ENCODE measurements at regions not wholly inside any gene's neighbourhood (a gene's known extent, or its start where the extent isn't known, plus 50 kb on each side); places are given as distances from the start of the nearest gene placed in this dataset.
A peak's percentile ranks its signal among the peaks of the same experiment; 100 is the strongest.
"Not testable (repeated sequence)": the region's sequence is repeated elsewhere in the genome, so short reads cannot be mapped to it uniquely, and the experiment has no call there.

DNA sequence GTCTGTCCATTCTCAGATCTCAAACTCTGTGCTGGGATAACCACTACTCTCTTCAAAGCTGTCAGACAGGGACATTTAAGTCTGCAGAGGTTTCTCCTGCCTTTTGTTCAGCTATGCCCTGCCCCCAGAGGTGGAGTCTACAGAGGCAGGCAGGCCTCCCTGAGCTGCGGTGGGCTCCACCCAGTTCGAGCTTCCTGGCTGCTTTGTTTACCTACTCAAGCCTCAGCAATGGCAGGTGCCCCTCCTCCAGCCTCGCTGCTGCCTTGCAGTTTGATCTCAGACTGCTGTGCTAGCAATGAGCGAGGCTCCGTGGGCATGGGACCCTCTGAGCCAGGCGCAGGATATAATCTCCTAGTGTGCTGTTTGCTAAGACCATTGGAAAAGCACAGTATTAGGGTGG lies 53.1 kb upstream of the HUNK start:
- WGBS, 2 donors: no CpG with 5 or more reads among the region's 6 CpGs
- H3K4me3 ChIP-seq: not testable (repeated sequence)

DNA sequence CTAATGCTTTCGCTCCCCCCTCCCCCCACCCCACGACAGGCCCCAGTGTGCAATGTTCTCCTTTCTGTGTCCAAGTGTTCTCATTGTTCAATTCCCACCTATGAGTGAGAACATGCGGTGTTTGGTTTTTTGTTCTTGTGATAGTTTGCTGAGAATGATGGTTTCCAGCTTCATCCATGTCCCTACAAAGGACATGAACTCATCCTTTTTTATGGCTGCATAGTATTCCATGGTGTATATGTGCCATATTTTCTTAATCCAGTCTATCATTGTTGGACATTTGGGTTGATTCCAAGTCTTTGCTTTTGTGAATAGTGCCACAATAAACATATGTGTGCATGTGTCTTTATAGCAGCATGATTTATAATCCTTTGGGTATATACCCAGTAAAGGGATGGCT lies 58.5 kb upstream of the HUNK start:
- H3K4me1 ChIP-seq; H3K9me3 ChIP-seq; H3K27me3 ChIP-seq; H3K4me3 ChIP-seq; H3K27ac ChIP-seq; DNase-seq; intact Hi-C loops (cut with DNase I); H3K36me3 ChIP-seq: not testable (repeated sequence)
- WGBS, 2 donors: 90 to 97% methylated on average over 2 to 3 of the region's 3 CpGs

More for the DNA sequence above, 53.1 kb upstream of the HUNK start:
- intact Hi-C loops (cut with DNase I); H3K27me3 ChIP-seq; H3K36me3 ChIP-seq; H3K4me1 ChIP-seq; H3K9me3 ChIP-seq; H3K27ac ChIP-seq; DNase-seq: not testable (repeated sequence)

DNA sequence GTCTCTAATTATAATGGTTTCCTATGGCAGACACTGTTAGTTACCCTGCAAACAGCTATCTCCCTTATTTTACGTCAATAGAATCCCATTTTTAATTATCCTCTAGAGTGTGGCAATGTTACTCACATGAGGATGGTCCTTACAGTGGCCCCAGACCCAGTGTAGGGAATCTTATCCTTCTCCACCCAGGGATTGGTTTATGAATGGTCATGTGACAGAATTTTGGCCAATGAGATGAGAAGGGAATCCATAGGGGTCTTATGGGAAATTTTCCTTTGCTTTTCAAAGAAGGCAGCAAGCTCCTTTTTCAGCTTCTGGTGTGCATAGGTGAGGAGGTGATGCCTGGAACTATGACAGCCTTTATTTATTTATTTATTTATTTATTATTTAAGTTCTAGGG lies 59.0 kb upstream of the HUNK start:
- Histone ChIP-seq H3K27me3 (no peaks in the 10 kb centered on the region), H3K9me3 (no peaks in the 10 kb centered on the region), H3K4me1 (no peaks in the 10 kb centered on the region), H3K4me3 (no peak overlapping the region), H3K27ac (no peak overlapping the region), H3K36me3 (no peaks in the 10 kb centered on the region)
- WGBS, 2 donors: 88 to 100% methylated on average over 1 of the region's 1 CpG
- TF ChIP-seq POLR2A (IDR thresholded peaks at IDR 0.05): no peak
- TF ChIP-seq, protein P1, sequence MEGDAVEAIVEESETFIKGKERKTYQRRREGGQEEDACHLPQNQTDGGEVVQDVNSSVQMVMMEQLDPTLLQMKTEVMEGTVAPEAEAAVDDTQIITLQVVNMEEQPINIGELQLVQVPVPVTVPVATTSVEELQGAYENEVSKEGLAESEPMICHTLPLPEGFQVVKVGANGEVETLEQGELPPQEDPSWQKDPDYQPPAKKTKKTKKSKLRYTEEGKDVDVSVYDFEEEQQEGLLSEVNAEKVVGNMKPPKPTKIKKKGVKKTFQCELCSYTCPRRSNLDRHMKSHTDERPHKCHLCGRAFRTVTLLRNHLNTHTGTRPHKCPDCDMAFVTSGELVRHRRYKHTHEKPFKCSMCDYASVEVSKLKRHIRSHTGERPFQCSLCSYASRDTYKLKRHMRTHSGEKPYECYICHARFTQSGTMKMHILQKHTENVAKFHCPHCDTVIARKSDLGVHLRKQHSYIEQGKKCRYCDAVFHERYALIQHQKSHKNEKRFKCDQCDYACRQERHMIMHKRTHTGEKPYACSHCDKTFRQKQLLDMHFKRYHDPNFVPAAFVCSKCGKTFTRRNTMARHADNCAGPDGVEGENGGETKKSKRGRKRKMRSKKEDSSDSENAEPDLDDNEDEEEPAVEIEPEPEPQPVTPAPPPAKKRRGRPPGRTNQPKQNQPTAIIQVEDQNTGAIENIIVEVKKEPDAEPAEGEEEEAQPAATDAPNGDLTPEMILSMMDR (IDR thresholded peaks at IDR 0.05): no peak
- no peak for DNase-seq
- intact Hi-C loops (cut with DNase I): no loop called here

DNA sequence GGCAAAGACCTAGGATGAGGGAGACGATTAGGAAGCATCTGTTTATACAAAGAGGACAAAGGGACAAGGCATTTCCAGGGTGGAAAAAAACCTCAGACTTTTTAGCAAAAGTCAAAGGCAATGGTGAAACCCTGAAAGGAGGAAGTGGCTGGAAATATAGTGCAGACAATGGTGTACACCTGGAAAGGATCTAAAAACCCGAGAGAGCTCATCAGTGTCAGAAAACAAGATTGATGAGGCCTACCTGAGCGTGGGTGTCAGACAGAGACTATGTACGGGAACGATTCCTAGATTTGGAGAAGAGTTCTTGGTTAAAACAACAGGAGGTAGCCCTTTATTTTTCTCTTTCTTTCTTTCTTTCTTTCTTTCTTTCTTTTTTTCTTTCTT lies 68.8 kb upstream of the HUNK start:
- H3K4me3 ChIP-seq: no peak overlapping the region
- TF ChIP-seq, protein P1 (IDR thresholded peaks at IDR 0.05): no peak
- no peak for TF ChIP-seq POLR2A (IDR thresholded peaks at IDR 0.05)
- peaks cover 0 to 11% (median 0%) of the 10 kb centered on the region in 4 donors for H3K27me3 ChIP-seq
- intact Hi-C loops (cut with DNase I): no loop called here
- WGBS, 2 donors: 12 to 15% methylated on average over 5 of the region's 5 CpGs
- DNase-seq: no peak
- peak overlapping the region in 1 of 4 donors; percentile 21 for H3K27ac ChIP-seq
- no peaks in the 10 kb centered on the region for H3K36me3 ChIP-seq
- peaks cover 0 to 30% (median 4%) of the 10 kb centered on the region in 3 donors for H3K4me1 ChIP-seq
- no peaks in the 10 kb centered on the region for H3K9me3 ChIP-seq

DNA sequence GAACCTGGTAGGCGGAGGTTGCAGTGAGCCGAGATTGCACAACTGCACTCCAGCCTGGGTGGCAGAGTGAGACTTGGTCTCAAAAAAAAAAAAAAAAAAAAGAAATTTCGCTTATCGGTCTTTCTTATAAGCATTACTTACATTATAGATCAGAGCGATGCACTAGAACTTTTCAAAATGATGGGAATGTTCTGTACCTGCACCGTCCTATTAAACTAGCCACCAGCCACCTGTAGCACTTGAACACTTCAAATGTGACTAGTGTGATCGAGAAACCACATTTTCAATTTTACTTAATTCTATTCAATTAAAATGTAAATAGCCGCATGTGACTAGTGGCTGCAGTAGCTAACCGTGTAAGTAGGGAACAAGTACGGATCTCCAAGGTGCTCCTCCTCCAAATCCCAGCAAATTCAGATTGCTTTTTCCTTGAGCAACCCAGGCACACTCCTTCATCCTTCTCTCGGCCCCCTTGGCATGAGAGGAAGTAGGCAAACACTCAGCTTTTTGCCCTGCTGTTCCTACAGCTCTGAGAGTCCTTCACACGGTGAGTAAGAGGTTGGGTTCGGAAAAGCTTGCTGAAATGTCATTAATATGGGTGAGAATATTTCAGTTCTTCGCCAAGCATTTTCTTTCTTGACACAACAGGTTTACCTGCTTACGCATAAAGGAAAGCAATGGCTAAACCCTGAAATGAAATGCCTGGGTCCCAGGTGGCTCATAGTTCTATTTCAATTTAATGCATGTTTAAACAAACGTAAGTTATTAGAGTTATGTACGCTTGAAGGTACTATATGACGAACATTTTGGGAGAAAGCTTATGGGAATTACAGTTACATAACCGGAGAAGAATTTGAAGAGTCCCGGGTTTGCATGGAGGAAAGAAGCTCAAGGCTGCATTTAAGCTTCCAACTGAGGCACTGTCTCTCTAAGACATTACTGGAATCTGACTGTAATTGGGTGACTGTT lies 69.5 kb upstream of the HUNK start:
- TF ChIP-seq, protein P1 (IDR thresholded peaks at IDR 0.05): no peak
- no peak for TF ChIP-seq POLR2A (IDR thresholded peaks at IDR 0.05)
- intact Hi-C loops (cut with DNase I): no loop called here
- no peak for DNase-seq
- no peaks in the 10 kb centered on the region for H3K36me3 ChIP-seq
- no peak overlapping the region for H3K4me3 ChIP-seq
- H3K27me3 ChIP-seq: peaks cover 0 to 11% (median 0%) of the 10 kb centered on the region in 4 donors
- H3K4me1 ChIP-seq: peaks cover 0 to 36% (median 8%) of the 10 kb centered on the region in 3 donors
- peak overlapping the region in 1 of 4 donors; percentile 21 for H3K27ac ChIP-seq
- H3K9me3 ChIP-seq: no peaks in the 10 kb centered on the region
- 57 to 62% methylated on average over 20 of the region's 20 CpGs for WGBS, 2 donors

DNA sequence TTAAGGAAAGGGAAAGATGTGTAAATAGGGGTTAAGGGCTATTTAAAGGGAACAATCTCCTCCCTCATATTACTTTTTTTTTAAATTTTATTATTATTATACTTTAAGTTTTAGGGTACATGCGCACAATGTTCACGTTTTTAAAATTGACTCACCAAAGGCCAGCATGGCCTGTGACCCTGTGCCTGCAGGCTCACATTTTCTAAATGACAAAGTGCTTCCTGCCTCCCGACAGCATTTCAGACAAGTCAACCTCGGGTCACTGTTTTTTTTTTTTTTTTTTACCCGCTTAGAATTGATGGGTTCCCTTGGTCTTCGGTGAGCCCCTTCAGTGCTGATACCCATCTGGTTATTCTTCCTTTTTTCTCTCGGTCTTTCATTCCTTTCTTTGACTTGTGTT lies 70.4 kb upstream of the SCAF4 start:
- WGBS, 2 donors: 41 to 53% methylated on average over 7 of the region's 7 CpGs

More for the DNA sequence above, 70.4 kb upstream of the SCAF4 start:
- Histone ChIP-seq H3K27ac (no peak overlapping the region), H3K27me3 (peaks cover 0 to 11% (median 0%) of the 10 kb centered on the region in 4 donors), H3K9me3 (no peaks in the 10 kb centered on the region), H3K4me3 (no peak overlapping the region), H3K4me1 (peaks cover 0 to 38% (median 8%) of the 10 kb centered on the region in 3 donors), H3K36me3 (no peaks in the 10 kb centered on the region)
- TF ChIP-seq POLR2A (IDR thresholded peaks at IDR 0.05): no peak
- TF ChIP-seq, protein P1 (IDR thresholded peaks at IDR 0.05): no peak
- no peak for DNase-seq
- intact Hi-C loops (cut with DNase I): no loop called here
